ENCODE measurements at regions not wholly inside any gene's neighbourhood (a gene's known extent, or its start where the extent isn't known, plus 50 kb on each side); places are given as distances from the start of the nearest gene placed in this dataset.

- DNase-seq (ENCODE audit: low spot score), result no peak
- Histone ChIP-seq H3K36me3 (replicated peaks; ENCODE audit: insufficient read depth, low read depth) (no peaks in the 10 kb centered on the region), H3K4me2 (no peak overlapping the region), H3K27me3 (peaks cover 9% of the 10 kb centered on the region), H2AFZ (no peak overlapping the region), H3K27ac (no peak overlapping the region), H3K4me3 (no peak overlapping the region), H4K20me1 (ENCODE audit: insufficient read depth, poor library complexity, severe bottlenecking) (no peaks in the 10 kb centered on the region), H3K9me2 (replicated peaks; ENCODE audit: insufficient read depth) (no peaks in the 10 kb centered on the region), H3K9me3 (ENCODE audit: low read depth) (no peaks in the 10 kb centered on the region), H3K4me1 (ENCODE audit: insufficient read depth) (no peaks in the 10 kb centered on the region), H3K79me2 (no peaks in the 10 kb centered on the region)
- TF ChIP-seq EZH2phosphoT487 (IDR thresholded peaks at IDR 0.05; ENCODE audit: low read depth, severe bottlenecking, unreplicated experiment) (no peak), CTCF (IDR thresholded peaks at IDR 0.05; ENCODE audit: poor library complexity) (no peak), EZH2 (IDR thresholded peaks at IDR 0.05; ENCODE audit: borderline replicate concordance) (no peak)
- 89% methylated on average over 5 of the region's 5 CpGs for WGBS (ENCODE audit: low lambda C conversion rate, missing lambda C conversion rate)
These were observed 52.1 kb downstream of the GSC start for GRCh38 chr14:94717808-94718207.

- WGBS (ENCODE audit: low lambda C conversion rate, missing lambda C conversion rate), result 76% methylated on average over 2 of the region's 2 CpGs
- Histone ChIP-seq H3K4me1 (ENCODE audit: insufficient read depth) (no peaks in the 10 kb centered on the region), H3K9me2 (replicated peaks; ENCODE audit: insufficient read depth) (no peaks in the 10 kb centered on the region)
These were observed 52.9 kb downstream of the GSC start for GRCh38 chr14:94716976-94717375.

GRCh38 chr14:94713115-94713514, 56.8 kb downstream of the GSC start:
- TF ChIP-seq CTCF (IDR thresholded peaks at IDR 0.05; ENCODE audit: poor library complexity), result no peak
- no peak for TF ChIP-seq EZH2phosphoT487 (IDR thresholded peaks at IDR 0.05; ENCODE audit: low read depth, severe bottlenecking, unreplicated experiment)
- TF ChIP-seq EZH2 (IDR thresholded peaks at IDR 0.05; ENCODE audit: borderline replicate concordance), result no peak
- Histone ChIP-seq H2AFZ (no peak overlapping the region), H4K20me1 (ENCODE audit: insufficient read depth, poor library complexity, severe bottlenecking) (no peaks in the 10 kb centered on the region), H3K27ac (no peak overlapping the region), H3K4me2 (no peak overlapping the region), H3K27me3 (peaks cover 9% of the 10 kb centered on the region), H3K9me2 (replicated peaks; ENCODE audit: insufficient read depth) (no peaks in the 10 kb centered on the region), H3K9me3 (ENCODE audit: low read depth) (no peaks in the 10 kb centered on the region), H3K4me1 (ENCODE audit: insufficient read depth) (no peaks in the 10 kb centered on the region), H3K79me2 (no peaks in the 10 kb centered on the region), H3K36me3 (replicated peaks; ENCODE audit: insufficient read depth, low read depth) (no peaks in the 10 kb centered on the region), H3K4me3 (no peak overlapping the region)
- DNase-seq (ENCODE audit: low spot score), result no peak
- 47% methylated on average over 13 of the region's 13 CpGs for WGBS (ENCODE audit: low lambda C conversion rate, missing lambda C conversion rate)

More at GRCh38 chr14:94716976-94717375, 52.9 kb downstream of the GSC start:
- H4K20me1 ChIP-seq (ENCODE audit: insufficient read depth, poor library complexity, severe bottlenecking), result no peaks in the 10 kb centered on the region
- H3K79me2 ChIP-seq, result no peaks in the 10 kb centered on the region
- H3K4me3 ChIP-seq, result no peak overlapping the region
- TF ChIP-seq EZH2phosphoT487 (IDR thresholded peaks at IDR 0.05; ENCODE audit: low read depth, severe bottlenecking, unreplicated experiment), result no peak
- TF ChIP-seq EZH2 (IDR thresholded peaks at IDR 0.05; ENCODE audit: borderline replicate concordance), result no peak
- TF ChIP-seq CTCF (IDR thresholded peaks at IDR 0.05; ENCODE audit: poor library complexity), result no peak
- no peak overlapping the region for H2AFZ ChIP-seq
- no peaks in the 10 kb centered on the region for H3K36me3 ChIP-seq (replicated peaks; ENCODE audit: insufficient read depth, low read depth)
- H3K4me2 ChIP-seq, result no peak overlapping the region
- H3K27ac ChIP-seq, result no peak overlapping the region
- DNase-seq (ENCODE audit: low spot score), result no peak
- peaks cover 9% of the 10 kb centered on the region for H3K27me3 ChIP-seq
- H3K9me3 ChIP-seq (ENCODE audit: low read depth), result no peaks in the 10 kb centered on the region

GRCh38 chr14:94710731-94711130, 59.2 kb downstream of the GSC start:
- WGBS (ENCODE audit: low lambda C conversion rate, missing lambda C conversion rate), result 91% methylated on average over 10 of the region's 10 CpGs
- TF ChIP-seq EZH2phosphoT487 (IDR thresholded peaks at IDR 0.05; ENCODE audit: low read depth, severe bottlenecking, unreplicated experiment) (no peak), CTCF (IDR thresholded peaks at IDR 0.05; ENCODE audit: poor library complexity) (no peak), EZH2 (IDR thresholded peaks at IDR 0.05; ENCODE audit: borderline replicate concordance) (no peak)
- H3K4me3 ChIP-seq, result no peak overlapping the region
- peaks cover 9% of the 10 kb centered on the region for H3K27me3 ChIP-seq
- no peaks in the 10 kb centered on the region for H4K20me1 ChIP-seq (ENCODE audit: insufficient read depth, poor library complexity, severe bottlenecking)
- H2AFZ ChIP-seq, result no peak overlapping the region
- no peaks in the 10 kb centered on the region for H3K9me2 ChIP-seq (replicated peaks; ENCODE audit: insufficient read depth)
- no peaks in the 10 kb centered on the region for H3K36me3 ChIP-seq (replicated peaks; ENCODE audit: insufficient read depth, low read depth)
- H3K4me1 ChIP-seq (ENCODE audit: insufficient read depth), result no peaks in the 10 kb centered on the region
- no peak for DNase-seq (ENCODE audit: low spot score)
- no peak overlapping the region for H3K27ac ChIP-seq
- H3K4me2 ChIP-seq, result no peak overlapping the region
- no peaks in the 10 kb centered on the region for H3K79me2 ChIP-seq
- no peaks in the 10 kb centered on the region for H3K9me3 ChIP-seq (ENCODE audit: low read depth)
